GM18868 (cell line): ENCODE measurements at regions not wholly inside any gene's neighbourhood (a gene's known extent, or its start where the extent isn't known, plus 50 kb on each side); places are given as distances from the start of the nearest gene placed in this dataset.
"Not testable (repeated sequence)": the region's sequence is repeated elsewhere in the genome, so short reads cannot be mapped to it uniquely, and the experiment has no call there.

Experiments used
- ATAC-seq: cut with Tn5 transposase; IDR thresholded peaks from one replicate; pipeline ENCODE4 v1.9.1; 2021; ENCODE audit warnings: mild to moderate bottlenecking, moderate library complexity; ENCODE audit not compliant: unreplicated experiment

DNA sequence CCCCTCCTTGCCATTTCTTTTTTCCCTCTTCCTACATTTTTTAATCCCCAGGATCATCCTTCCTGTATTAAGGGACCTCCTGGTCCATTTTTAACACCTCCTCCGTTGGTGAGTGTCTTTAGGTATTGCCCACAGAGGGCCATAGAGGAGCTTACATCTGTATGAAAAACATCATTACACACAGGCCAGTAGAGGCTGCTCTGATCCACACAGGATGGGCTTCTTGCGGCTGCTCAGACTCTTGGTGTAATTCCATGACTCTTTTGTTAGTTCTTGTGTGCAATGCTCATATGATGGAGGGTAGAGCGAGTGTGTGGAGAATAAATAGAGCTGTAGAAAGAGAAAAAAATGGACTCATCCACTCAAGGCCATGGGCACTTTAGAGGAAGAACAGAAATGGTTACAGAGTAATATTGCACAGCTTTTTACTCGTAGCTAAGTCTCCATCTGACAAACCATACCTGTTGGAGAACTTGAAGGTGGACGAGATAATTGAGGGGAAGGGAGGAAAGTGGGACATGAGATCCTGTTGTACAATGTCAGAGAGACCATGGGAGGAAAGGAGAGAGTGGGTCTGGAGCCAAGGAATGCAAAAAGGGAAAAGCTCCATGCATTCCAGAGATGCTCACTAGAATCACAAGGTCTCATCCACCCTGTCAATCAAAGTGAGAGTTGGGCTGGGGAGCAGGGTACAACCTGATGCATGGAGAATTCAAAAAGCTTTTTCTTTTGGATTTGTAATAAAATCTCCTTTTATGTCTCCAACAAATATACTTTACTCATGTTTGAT is 129.7 kb upstream of the TNP1 start:
- ATAC-seq: no peak

DNA sequence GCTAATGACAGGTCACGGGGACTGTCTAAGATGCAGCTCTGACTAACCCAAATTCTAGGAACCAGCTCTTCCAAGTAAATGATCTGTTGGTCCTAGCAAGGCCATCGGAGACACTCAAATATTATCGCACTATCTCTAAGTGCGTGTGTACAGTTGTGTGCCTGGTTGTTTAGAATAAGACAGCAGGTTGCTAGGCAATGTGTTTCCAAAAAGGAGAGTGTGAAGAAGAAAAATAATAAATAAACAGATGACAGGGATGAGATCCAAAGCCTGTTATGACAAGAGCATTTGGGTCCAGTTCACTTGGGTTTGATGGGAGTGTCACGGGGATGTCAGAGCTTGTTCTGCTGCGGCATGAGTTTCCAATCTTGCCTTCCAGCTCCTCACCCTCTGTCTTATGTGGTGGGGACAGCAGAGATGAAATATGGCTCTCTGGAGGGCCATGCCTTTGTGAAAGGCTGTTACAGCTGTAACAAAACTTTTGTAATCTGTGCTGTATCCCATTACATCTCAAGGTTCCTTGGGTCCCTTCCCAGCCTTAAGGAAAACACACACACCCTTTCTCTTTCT is 127.5 kb upstream of the TNP1 start:
- ATAC-seq: no peak

DNA sequence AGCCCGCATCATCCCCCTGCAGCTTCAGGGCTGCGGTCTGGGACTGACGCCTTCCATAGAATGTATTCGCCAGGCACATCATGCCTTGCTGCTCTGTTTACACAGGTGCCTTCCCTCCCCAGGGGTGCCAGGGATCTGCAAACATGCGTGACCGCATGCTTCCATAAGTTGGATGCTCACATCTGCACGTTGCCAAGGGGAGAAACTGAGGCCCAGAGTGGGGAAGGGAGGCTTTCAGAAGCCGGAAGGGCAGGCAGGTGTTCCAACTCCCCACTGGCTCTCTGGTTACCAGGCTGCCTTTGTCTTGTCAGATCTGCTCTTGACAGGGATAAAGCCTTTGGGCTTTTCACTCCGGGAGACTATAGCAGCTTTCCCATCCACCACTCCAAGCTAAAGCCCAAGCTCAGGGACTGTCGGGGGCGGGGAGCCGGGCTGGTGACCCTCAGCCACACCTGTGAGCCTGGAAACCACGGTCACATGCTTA is 125.8 kb upstream of the TNP1 start:
- no peak for ATAC-seq

DNA sequence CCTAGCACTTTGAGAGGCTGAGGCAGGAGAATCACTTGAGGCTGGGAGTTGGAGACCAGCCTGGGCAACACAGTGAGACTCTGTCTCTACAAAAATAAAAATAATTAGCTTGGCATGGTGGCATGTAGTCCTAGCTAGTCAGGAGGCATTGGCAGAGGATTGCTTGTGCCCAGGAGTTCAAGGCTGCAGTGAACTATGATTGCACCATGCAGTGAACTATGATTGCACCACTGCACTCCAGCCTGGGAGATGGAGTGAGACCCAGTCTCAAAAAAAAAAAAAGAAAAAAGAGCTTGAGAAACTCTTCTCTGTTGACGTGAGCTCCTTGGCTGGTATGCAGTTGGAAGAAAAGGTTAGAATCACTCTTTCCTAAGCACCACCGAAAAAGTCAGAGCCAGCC is 125.1 kb upstream of the TNP1 start:
- no peak for ATAC-seq

DNA sequence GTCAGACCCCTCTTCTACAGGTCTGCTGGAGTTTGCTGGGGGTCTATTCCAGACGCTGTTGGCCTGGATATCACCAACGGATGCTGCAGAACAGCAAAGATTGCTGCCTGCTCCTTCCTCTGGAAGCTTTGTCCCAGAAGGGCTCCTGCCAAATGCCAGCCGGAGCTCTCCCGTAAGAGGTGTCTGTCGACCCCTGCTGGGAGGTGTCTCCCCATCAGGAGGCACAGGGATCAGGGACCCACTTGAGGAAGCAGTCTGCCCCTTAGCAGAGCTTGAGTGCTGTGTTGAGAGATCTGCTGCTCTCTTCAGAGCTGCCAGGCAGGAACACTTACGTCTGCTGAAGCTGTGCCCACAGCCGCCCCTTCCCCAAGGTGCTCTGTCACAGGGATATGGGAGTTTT is 122.1 kb upstream of the TNP1 start:
- ATAC-seq: not testable (repeated sequence)

DNA sequence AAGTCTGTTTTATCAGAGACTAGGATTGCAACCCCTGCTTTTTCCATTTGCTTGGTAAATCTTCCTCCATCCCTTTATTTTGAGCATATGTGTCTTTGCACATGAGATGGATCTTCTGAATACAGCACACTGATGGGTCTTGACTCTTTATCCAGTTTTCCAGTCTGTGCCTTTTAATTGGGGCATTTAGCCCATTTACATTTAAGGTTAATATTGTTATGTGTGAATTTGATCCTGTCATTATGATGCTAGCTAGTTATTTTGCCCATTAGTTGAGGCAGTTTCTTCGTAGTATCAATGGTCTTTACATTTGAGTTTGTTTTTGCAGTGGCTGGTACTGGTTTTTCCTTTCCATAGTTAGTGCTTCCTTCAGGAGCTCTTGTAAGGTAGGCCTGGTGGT is 120.6 kb upstream of the TNP1 start:
- ATAC-seq: not testable (repeated sequence)

DNA sequence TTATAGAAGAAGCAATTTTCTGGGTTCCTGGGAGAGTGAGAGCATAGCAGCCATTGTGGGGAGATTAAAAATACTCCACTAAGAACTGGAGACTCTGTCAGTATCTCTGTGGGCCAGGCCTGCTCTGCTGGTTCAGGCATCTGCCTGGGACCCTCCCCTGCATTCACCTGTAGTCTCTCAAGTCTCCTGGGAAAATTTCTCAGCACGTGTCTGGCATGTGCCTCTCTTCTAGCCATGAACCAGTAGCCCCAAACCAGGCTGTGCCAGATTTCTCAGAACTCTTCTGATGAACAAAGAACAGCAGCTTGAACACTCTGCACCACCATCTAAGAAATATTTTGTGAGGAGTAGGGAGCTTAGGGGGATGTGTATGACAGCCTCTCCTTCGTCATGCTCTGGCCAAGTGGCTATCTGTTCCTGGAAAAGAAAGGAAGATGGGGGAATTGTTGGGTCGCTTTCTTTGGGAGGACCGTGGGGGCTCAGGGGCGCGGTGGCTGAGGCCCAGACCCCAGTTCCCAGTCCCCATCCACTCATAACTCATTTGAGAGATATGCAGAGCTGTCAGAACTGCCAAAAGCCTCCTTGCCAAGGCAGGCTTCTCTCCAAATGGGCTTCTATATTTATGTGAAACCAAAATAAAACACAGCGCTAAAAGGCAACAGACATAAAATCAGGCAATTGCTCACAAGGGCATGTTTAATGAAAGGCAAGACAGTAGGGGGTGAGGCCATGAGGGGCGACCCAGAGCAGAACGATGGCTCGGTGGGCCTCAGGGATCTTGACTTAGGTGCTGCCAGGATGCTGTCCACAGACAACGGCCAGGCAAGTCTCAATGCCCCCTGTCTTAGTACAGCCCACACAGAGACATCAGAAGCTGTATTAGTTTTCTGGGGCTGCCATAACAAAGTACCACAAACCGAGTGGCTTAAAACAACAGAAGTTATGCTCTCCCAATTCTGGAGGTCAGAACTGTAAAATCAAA is 114.7 kb upstream of the TNP1 start:
- no peak for ATAC-seq

DNA sequence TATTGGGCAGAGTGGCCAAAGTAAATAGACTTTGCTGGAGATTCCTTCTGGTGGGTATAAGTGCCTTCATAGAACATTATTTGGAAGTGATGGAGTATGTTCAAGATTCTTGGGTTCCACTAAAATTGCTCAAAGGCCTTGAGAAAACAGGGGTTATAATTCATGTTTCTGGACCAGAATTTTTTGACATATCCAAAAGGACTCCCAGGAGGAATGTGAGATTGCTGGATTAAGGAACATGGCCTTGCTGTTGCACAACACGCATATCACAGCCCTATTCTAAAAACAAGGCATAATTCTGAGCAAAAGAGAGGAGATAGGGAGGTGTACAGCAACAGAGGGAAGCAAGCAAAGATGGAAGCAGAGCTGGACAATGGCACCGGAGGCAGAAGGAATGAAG is 111.7 kb upstream of the TNP1 start:
- no peak for ATAC-seq

DNA sequence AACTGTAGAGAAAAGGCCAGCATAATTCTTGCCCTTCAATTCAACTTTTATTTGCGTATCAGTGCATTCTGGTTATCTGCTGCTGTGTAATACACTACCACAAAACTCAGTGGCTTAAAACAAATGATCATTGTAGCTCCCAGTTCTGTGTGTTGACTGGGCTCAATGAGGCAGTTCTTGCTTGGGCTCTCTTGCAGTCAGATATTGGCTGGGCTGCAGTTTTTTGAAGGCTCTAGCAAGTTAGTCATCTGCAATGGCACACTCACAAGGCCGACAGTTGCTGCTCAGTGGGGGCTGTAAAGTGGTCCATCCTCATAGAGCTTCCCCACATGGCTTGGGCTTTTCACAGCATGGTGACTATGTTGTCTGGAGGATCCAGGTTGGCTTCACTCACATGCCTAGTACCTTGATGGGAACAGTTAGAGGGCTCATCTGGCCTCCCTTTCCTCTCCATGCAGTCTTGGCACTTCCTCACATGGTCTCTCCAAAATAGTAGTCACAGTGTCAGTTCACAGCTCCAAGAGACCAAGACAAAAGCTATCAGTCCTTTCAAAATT is 110.6 kb upstream of the TNP1 start:
- ATAC-seq: no peak

DNA sequence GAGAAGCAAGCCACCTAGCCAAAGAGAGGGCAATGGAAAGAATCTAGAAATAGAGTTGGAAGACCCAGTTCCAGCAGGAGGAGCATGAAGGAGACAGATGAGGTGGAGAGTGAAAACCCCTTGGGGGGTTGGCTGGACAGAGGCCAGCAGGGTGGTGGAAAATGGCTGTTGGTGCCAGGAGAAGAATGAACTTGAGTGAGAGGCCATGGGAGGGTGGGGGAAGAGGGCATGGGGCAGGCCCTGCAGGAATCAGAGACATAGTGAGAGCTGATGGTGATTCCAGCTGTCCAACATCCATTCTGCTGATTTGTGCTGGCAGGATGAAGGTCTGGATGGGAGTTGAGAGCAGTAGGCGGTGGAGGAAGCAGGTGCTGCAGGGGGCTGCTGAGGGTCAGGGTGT is 108.0 kb upstream of the TNP1 start:
- no peak for ATAC-seq

DNA sequence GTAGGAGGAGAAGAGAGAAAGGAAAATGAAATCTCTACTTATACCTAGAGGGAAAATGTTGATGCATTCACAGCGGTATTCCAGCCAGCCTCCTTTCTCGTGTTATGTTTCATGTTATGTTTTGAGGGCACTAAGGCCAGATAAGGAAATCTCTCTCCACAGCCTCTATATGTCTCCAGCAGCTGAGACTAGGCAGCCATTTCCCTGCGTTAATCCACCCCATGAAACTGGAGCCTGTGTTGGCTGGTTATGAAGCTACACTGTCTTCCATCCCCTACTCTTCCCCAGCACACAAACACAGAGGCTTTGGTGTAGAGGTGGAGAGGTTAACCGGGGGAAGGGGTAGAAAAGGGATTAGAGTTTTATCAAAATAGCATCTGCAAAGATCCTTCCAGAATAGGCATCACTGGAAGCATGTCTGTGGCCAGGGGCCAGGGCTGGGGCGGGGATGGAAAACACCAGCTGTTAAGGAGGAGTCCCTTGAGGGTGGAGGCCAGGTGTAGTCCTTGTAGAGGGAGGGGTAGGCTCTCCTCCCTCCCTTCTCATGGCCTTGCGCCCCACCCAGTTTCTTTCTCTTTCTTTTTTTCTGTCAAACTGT is 100.9 kb upstream of the TNP1 start:
- no peak for ATAC-seq

DNA sequence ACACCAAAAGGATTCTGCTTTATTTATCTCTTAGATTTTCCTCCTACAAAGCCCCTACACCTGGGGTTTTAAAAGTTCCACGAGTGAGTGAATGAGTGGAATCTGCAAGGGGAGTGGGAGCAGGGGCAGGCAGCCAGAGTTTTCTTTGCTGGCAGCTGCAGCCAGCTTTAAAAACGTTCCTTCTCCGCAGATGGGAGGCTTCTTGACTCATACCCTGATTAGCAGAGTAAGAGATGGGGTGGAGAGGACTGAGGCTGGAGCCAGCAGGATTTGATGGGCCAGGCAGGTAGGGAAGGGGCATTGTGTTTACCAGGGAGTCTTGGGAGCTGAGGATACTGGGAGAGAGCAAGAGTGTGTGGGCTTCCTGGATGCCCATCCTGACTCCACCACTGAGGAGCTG is 99.6 kb upstream of the TNP1 start:
- ATAC-seq: no peak

DNA sequence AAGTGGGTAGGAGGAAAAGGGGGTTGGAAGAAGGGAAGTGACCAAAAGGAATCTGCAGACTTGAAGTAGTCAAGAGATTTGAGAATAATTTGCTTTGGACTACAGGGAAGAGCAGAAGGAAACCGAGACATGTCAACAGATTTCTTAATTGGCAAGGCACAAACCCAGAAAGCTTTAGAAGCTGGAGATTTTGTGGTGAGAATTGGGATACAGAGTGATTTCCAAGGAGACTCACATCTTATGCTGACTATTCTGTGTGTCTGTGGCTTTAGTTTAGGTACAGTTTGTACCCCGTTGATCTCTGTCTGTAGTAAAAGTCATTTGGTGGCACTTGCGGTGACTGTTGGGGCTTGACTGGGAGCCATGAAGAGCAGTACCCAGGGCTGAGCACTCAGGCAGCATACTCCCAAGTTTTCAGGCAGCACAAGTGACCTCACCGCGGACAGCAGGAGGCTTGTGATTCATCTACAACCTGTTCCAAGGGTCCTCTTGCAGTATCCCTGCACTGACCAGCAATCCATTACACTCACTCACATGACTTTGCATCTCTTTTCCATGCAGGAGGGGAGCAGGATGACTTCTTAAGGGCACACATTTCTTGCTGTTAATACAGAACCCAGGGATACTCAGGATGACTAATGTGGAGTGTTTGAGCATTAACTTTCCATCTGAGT is 97.1 kb upstream of the TNP1 start:
- no peak for ATAC-seq

DNA sequence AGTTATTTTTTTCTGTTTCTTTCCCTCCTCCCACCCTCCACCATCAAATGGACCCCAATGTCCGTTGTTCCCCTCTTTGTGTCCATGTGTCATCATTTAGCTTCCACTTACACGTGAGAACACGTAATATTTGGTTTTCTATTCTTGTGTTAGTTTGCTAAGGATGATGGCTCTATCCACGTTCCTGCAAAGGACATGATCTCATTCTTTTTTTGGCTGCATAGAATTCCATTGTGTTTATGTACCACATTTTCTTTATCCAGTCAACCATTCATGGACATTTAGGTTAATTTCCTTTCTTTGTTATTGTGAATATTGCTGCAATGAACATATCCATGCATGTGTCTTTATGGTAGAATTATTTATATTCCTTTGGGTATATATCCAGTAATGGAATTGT is 91.3 kb upstream of the TNP1 start:
- no peak for ATAC-seq

DNA sequence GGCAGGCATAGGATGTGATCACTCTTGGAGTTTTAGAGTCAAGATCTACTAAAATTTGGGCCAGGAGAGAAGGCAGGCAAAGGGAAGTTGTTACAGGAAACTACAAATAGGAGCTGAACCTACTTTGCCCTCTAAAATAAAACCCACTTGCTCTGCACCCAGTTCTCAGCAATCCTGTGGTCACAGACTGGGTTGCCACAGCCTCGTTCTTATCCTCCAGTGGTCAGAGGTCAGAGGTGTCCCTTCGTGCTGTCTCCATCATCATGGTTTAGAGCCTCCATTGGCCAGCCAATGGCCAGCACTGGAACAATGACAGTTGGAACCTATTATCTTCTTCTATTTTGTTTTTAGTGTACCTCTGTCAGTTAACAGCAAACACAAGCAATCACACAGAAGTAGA is 90.7 kb upstream of the TNP1 start:
- no peak for ATAC-seq

DNA sequence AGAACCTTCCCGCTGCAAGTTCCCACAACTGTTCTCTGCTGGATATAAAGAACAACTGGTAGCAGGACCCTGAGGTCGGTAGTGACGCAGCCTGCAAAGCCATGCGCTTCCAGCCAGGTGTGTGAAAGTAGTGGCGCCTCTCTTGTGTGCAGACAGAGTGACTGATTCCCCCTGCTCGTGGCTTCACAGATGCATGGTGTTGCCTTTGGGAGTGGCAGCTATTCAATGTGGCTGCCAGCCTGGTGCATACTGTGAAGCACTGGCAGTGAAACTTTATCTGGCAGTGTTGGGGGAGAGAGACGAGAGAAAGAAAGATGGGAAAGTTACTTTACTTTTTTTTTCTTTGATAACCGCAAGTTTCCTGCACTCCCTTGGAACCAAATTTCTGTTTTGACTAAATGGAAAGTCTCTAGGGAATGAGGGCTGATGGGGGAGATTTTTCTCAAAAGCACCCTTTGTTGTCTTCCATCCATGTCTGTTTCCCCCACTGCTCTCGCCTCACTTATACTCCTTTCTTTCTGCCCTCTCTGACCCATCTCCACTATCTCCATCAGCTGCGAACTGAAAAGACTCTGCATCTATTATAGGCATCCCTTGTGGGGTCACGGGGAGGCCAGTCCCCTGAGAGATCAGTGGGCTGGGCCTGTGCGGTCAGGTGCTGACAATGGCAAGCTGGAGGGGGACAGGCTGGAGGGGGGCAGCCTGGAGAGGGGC is 90.0 kb upstream of the TNP1 start:
- ATAC-seq: no peak

DNA sequence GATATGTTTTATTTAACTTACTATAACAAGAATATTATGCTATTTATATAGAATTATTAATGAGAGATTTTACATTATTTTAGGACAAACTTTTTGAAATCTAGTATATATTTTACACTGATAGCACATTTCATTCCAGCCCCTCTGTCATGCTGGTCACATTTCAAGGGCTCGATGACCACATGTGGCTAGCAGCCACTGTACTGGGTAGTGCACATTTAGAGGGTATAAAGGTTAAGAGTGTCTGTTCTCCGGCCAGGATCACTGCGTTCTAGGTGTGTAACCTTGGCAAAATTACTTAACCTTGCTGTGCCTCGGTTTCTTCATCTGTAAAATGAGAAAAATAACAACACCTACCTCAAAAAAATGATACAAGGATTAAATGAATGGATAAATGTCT is 87.2 kb upstream of the TNP1 start:
- ATAC-seq: no peak

DNA sequence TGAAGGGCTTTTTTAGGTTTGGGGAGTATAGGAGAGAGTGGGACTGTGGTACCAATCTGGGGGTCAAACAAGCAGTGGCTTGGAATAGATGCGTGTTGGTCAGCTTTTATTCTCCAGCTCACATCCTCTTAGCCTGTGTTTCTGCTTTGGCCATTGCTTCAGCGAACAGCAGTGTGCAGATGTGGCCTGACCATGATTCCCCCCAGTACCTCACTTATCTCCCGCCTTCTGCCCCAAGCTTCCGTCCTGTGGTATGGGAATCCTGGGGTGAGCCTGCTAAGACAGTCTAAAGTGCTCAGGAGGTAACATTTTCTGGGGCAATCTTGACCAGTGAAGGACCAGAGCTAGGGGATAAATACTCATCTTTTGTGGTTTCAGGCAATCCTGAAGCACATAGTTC is 84.9 kb upstream of the TNP1 start:
- ATAC-seq: no peak

DNA sequence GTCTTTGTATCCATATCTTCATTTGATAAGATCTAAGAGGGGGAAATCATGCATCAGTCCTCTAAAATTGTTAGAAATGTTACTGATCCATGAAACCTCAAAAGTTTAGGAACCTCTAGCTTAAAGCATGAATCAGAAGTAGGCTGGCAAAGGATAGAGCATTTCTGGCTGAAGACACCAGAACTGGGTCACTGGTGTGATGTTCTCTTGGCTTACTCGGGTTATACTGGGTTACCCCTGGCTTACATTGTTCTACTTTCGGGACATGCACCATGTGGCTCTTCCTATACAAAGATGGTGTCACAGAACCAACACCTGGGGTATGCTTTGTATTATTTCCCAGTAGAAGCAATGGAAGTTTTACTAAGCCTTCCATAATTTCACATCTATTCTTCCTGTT is 83.2 kb upstream of the TNP1 start:
- no peak for ATAC-seq

DNA sequence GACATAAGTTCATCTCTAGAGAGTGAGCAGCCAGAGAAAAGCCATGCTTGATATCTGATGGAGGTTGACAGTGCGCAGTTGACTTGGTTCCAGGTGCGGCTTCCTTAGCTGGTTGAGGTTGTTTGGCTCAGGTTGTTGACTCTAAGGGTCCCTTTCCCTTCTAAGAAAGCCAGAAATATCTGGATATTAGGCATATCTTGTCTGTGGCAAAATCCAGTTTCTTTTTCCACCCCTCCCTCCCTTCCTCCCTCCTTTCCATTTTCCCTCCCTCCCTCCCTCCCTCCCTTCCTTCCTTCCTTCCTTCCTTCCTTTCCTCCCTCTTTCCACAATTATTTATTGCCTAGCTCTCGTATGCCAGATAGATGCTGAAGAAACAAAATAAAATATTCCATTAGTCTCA is 82.6 kb upstream of the TNP1 start:
- ATAC-seq: no peak
